HEK293T (cell line): ENCODE measurements at regions not wholly inside any gene's neighbourhood (a gene's known extent, or its start where the extent isn't known, plus 50 kb on each side); places are given as distances from the start of the nearest gene placed in this dataset.

Experiments used
- ARNT ChIP-seq: fragments of 450-650 bp; IDR thresholded peaks from 2 replicates; pipeline ENCODE4 v1.6.1; 2017; ENCODE audit warnings: mild to moderate bottlenecking
- BHLHE40 ChIP-seq: fragments of 450-650 bp; IDR thresholded peaks from 2 replicates; pipeline ENCODE4 v1.6.1; 2016; ENCODE audit warnings: mild to moderate bottlenecking, moderate library complexity, borderline replicate concordance
- FOXA1 ChIP-seq: fragments of 450-650 bp; IDR thresholded peaks from 2 replicates; pipeline ENCODE4 v1.6.1; 2016; ENCODE audit warnings: mild to moderate bottlenecking
- FOXK2 ChIP-seq: fragments of 450-650 bp; IDR thresholded peaks from 2 replicates; pipeline ENCODE4 v1.6.1; 2016; ENCODE audit warnings: mild to moderate bottlenecking
- FOXM1 ChIP-seq: fragments of 450-650 bp; IDR thresholded peaks from 2 replicates; pipeline ENCODE4 v1.6.1; 2017; ENCODE audit warnings: mild to moderate bottlenecking, borderline replicate concordance
- SP1 ChIP-seq: fragments of 450-650 bp; IDR thresholded peaks from 2 replicates; pipeline ENCODE4 v1.6.1; 2017
- SUZ12 ChIP-seq: fragments of 450-650 bp; IDR thresholded peaks from 2 replicates; pipeline ENCODE4 v1.6.1; 2016; ENCODE audit warnings: mild to moderate bottlenecking
- ZNF384 ChIP-seq: fragments of 450-650 bp; IDR thresholded peaks from 2 replicates; pipeline ENCODE4 v1.6.1; 2016

- TF ChIP-seq ZNF384, result no peak
- no peak for TF ChIP-seq FOXA1
- TF ChIP-seq SUZ12, result no peak
- TF ChIP-seq FOXM1, result no peak
- TF ChIP-seq SP1, result no peak
- no peak for TF ChIP-seq BHLHE40
- TF ChIP-seq ARNT, result no peak
- TF ChIP-seq FOXK2, result no peak
Measured at GRCh38 chr14:98954349-98955000, 317.5 kb downstream of the BCL11B start.
